ENCODE measurements at regions not wholly inside any gene's neighbourhood (a gene's known extent, or its start where the extent isn't known, plus 50 kb on each side); places are given as distances from the start of the nearest gene placed in this dataset.

- Histone ChIP-seq H3K4me3 (no peak overlapping the region), H3K36me3 (ENCODE audit: low read depth, missing control alignments) (no peaks in the 10 kb centered on the region), H3K27me3 (no peaks in the 10 kb centered on the region), H3K4me1 (peaks cover 55% of the 10 kb centered on the region), H3K27ac (peak overlapping the region; percentile 25 to 81), H3K9me3 (no peaks in the 10 kb centered on the region)
- TF ChIP-seq POLR2A (IDR thresholded peaks at IDR 0.05) (no peak), CTCF (IDR thresholded peaks at IDR 0.05) (no peak)
- WGBS, 2 donors: 85 to 90% methylated on average over 14 of the region's 14 CpGs
- DNase-seq: no peak
- intact Hi-C loops (cut with DNase I; ENCODE audit: low total_unique reads): no loop called here
Observed at GRCh38 chr20:23291575-23292240, 58.9 kb upstream of the NXT1 start.

- no peaks in the 10 kb centered on the region for H3K9me3 ChIP-seq
- whole genome bisulfite sequencing, 2 donors: 90 to 91% methylated on average over 11 of the region's 11 CpGs
- TF ChIP-seq CTCF (IDR thresholded peaks at IDR 0.05): no peak
- DNase-seq: no peak
- intact Hi-C loops (cut with DNase I; ENCODE audit: low total_unique reads): no loop called here
- no peak overlapping the region for H3K4me3 ChIP-seq
- no peaks in the 10 kb centered on the region for H3K27me3 ChIP-seq
- peaks cover 48% of the 10 kb centered on the region for H3K4me1 ChIP-seq
- no peaks in the 10 kb centered on the region for H3K36me3 ChIP-seq (ENCODE audit: low read depth, missing control alignments)
- H3K27ac ChIP-seq: no peak overlapping the region
Observed at GRCh38 chr20:23290761-23291574, 59.6 kb upstream of the NXT1 start.

DNA sequence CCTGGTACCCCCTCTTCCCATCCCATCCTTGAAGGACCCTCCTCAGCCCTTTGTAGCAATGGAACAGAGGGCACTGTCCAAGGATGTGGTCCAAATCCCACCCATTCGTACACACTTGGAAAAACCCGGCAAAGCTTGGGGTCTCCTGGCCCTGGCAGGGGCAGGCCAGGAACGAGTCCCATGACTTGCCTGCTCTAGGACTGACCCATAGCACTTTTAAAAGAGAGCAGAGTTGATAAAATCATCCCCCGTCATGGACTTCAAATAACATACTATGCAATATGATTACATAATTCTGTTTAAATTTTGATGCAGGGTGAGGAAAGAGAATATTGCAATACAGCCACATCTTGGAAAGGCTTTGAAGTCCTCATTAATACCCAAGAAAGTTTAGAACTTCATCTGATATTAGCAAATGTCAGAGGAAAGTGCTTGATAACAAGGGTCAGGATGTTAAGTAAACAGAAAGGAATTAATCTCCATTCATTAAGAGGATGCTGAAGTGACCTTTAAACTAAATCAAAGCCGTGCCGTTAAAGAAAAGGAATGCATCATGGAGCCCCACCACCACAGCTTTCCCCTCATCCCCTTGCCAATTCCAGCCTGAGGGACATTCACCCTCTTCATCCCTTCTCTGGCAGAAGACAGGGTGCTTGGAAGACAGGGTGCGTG lies 60.7 kb upstream of the NXT1 start:
- Histone ChIP-seq H3K4me1 (peaks cover 39% of the 10 kb centered on the region), H3K27ac (no peak overlapping the region), H3K27me3 (no peaks in the 10 kb centered on the region), H3K4me3 (no peak overlapping the region), H3K36me3 (ENCODE audit: low read depth, missing control alignments) (no peaks in the 10 kb centered on the region), H3K9me3 (no peaks in the 10 kb centered on the region)
- intact Hi-C loops (cut with DNase I; ENCODE audit: low total_unique reads): no loop called here
- no peak for DNase-seq
- TF ChIP-seq POLR2A (IDR thresholded peaks at IDR 0.05) (no peak), CTCF (IDR thresholded peaks at IDR 0.05) (no peak)
- WGBS, 2 donors: 65 to 68% methylated on average over 7 of the region's 7 CpGs

GRCh38 chr20:23289249-23289648 lies 61.3 kb upstream of the NXT1 start:
- intact Hi-C loops (cut with DNase I; ENCODE audit: low total_unique reads): no loop called here
- no peak for DNase-seq
- Histone ChIP-seq H3K4me1 (peaks cover 32% of the 10 kb centered on the region), H3K27ac (no peak overlapping the region), H3K27me3 (no peaks in the 10 kb centered on the region), H3K4me3 (no peak overlapping the region), H3K36me3 (ENCODE audit: low read depth, missing control alignments) (no peaks in the 10 kb centered on the region), H3K9me3 (no peaks in the 10 kb centered on the region)
- 79 to 92% methylated on average over 6 to 7 of the region's 7 CpGs for WGBS, 2 donors
- TF ChIP-seq CTCF (IDR thresholded peaks at IDR 0.05): no peak

Data from testis (tissue), 2 donors.